Endodermal cell (in vitro differentiated cells): ENCODE measurements at regions not wholly inside any gene's neighbourhood (a gene's known extent, or its start where the extent isn't known, plus 50 kb on each side); places are given as distances from the start of the nearest gene placed in this dataset.

Experiments
- DNase-seq: peaks from one replicate; pipeline ENCODE4 v3.0.0-alpha.2; 2017
- H3K27ac ChIP-seq: 2 replicates; pipeline ENCODE4 v1.5.1; 2013; ENCODE audit warnings: mild to moderate bottlenecking, low read depth, low read length, moderate library complexity
- H3K27me3 ChIP-seq: 2 replicates; pipeline ENCODE4 v1.6.1; 2013; ENCODE audit warnings: mild to moderate bottlenecking, low read length, moderate library complexity; ENCODE audit not compliant: insufficient read depth, control insufficient read depth, poor library complexity, severe bottlenecking
- H3K36me3 ChIP-seq: 2 replicates; pipeline ENCODE4 v1.7.0; 2013; ENCODE audit warnings: mild to moderate bottlenecking, low read length, moderate library complexity; ENCODE audit not compliant: control insufficient read depth, insufficient read depth
- H3K4me1 ChIP-seq: one replicate; pipeline ENCODE4 v1.7.0; 2013; ENCODE audit warnings: low read length; ENCODE audit not compliant: control insufficient read depth, insufficient read depth
- H3K4me3 ChIP-seq: 2 replicates; pipeline ENCODE4 v1.5.1; 2013; ENCODE audit warnings: mild to moderate bottlenecking, low read length, moderate library complexity
- H3K9ac ChIP-seq: 2 replicates; pipeline ENCODE4 v1.6.1; 2013; ENCODE audit warnings: mild to moderate bottlenecking, low read length, moderate library complexity; ENCODE audit not compliant: poor library complexity, severe bottlenecking; ENCODE audit errors: extremely low read depth
- H3K9me3 ChIP-seq: 2 replicates; pipeline ENCODE4 v1.6.1; 2013; ENCODE audit warnings: mild to moderate bottlenecking, low read length, moderate library complexity; ENCODE audit not compliant: control insufficient read depth
- H3K27ac Mint-ChIP-seq: 2 replicates; pipeline ENCODE4 v1.8.0; 2020; ENCODE audit warnings: mixed read lengths
- H3K27me3 Mint-ChIP-seq: 2 replicates; pipeline ENCODE4 v1.8.0; 2021; ENCODE audit warnings: mild to moderate bottlenecking, mixed read lengths; ENCODE audit not compliant: insufficient read depth
- H3K36me3 Mint-ChIP-seq: 2 replicates; pipeline ENCODE4 v1.8.0; 2020; ENCODE audit warnings: low read depth, mixed read lengths
- H3K4me1 Mint-ChIP-seq: 2 replicates; pipeline ENCODE4 v1.8.0; 2020; ENCODE audit warnings: mixed read lengths
- H3K4me3 Mint-ChIP-seq: 2 replicates; pipeline ENCODE4 v1.8.0; 2020; ENCODE audit warnings: mild to moderate bottlenecking, moderate library complexity, mixed read lengths
- H3K9me3 Mint-ChIP-seq: 2 replicates; pipeline ENCODE4 v1.8.0; 2020; ENCODE audit warnings: mild to moderate bottlenecking, mixed read lengths
- whole genome bisulfite sequencing, 2 experiments: methylation state at CpG; one replicate each; pipeline versions ENCODE4 v1.1.5 to v1.1.7; 2013; ENCODE audit warnings: missing lambda C conversion rate in 2 of 2, mixed read lengths in 1 of 2; ENCODE audit not compliant: insufficient coverage in 1 of 2, insufficient read length in 1 of 2; 5-methylcytosine and 5-hydroxymethylcytosine counted together
- TF ChIP-seq, protein P1 (sequence below): fragments of 200-600 bp; sonication (generic); conservative IDR thresholded peaks from 2 replicates; pipeline ENCODE4 v1.5.0; 2021; ENCODE audit warnings: antibody characterized with exemption, mild to moderate bottlenecking

DNA sequence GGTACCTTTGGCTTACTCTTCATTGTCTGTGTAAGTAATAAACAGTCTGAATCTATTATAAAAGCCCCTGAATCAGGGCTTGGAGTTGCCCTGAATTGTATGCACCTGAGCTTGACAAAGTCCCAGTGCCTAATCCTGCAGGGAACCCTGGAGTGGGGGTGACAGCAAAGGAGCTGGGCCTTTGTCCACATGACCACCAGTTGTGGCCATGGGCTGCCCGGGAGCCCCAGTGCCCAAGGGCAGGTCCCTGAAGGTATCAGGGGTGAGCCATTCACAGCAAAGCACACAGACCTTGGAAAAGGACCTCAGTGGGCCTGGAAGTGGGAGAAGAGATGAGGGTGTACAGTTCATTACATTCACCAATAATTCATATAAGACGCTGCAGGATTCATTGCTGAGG is 94.2 kb downstream of the BANF2 start:
- Histone ChIP-seq H3K36me3 (no peaks in the 10 kb centered on the region), H3K9ac (no peak overlapping the region), H3K9me3 (peaks cover under 1% of the 10 kb centered on the region), H3K4me1 (no peaks in the 10 kb centered on the region), H3K27me3 (no peaks in the 10 kb centered on the region), H3K27ac (no peak overlapping the region), H3K4me3 (no peak overlapping the region)
- DNase-seq: no peak
- Mint-ChIP-seq H3K27ac (no peak overlapping the region), H3K4me1 (peaks cover 2% of the 10 kb centered on the region), H3K4me3 (no peak overlapping the region), H3K36me3 (no peaks in the 10 kb centered on the region), H3K9me3 (peaks cover 4% of the 10 kb centered on the region), H3K27me3 (peaks cover 3% of the 10 kb centered on the region)
- 84 to 88% methylated on average over 1 to 2 of the region's 2 CpGs for WGBS, 2 experiments
- TF ChIP-seq, protein P1, sequence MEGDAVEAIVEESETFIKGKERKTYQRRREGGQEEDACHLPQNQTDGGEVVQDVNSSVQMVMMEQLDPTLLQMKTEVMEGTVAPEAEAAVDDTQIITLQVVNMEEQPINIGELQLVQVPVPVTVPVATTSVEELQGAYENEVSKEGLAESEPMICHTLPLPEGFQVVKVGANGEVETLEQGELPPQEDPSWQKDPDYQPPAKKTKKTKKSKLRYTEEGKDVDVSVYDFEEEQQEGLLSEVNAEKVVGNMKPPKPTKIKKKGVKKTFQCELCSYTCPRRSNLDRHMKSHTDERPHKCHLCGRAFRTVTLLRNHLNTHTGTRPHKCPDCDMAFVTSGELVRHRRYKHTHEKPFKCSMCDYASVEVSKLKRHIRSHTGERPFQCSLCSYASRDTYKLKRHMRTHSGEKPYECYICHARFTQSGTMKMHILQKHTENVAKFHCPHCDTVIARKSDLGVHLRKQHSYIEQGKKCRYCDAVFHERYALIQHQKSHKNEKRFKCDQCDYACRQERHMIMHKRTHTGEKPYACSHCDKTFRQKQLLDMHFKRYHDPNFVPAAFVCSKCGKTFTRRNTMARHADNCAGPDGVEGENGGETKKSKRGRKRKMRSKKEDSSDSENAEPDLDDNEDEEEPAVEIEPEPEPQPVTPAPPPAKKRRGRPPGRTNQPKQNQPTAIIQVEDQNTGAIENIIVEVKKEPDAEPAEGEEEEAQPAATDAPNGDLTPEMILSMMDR: no peak

DNA sequence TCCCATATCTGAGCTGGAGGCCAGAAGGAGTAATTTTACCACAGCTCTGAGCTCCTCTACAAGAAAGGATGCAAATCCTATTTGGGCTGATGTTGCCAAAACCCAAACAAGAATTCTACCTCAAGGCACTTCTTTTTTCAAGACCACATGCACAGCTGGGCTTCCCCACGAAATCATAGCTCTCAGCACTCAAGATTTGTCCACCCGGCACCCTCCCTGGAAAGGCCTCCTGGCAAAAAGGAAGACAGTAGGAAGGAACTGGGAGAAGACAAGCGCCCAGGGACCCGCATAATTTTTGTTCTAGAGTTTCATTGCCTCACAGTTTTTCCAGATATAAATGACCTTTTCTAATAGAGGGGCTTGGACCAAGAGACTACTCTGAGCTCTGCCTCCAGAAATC is 90.5 kb downstream of the BANF2 start:
- H3K27ac ChIP-seq: no peak overlapping the region
- no peaks in the 10 kb centered on the region for H3K4me1 ChIP-seq
- no peaks in the 10 kb centered on the region for H3K27me3 ChIP-seq
- H3K36me3 ChIP-seq: no peaks in the 10 kb centered on the region
- Mint-ChIP-seq H3K9me3 (peaks cover 3% of the 10 kb centered on the region), H3K4me1 (peaks cover 5% of the 10 kb centered on the region), H3K4me3 (no peak overlapping the region), H3K36me3 (no peaks in the 10 kb centered on the region), H3K27me3 (peaks cover 3% of the 10 kb centered on the region), H3K27ac (no peak overlapping the region)
- TF ChIP-seq, protein P1: no peak
- no peak for DNase-seq
- no peak overlapping the region for H3K4me3 ChIP-seq
- WGBS, 2 experiments: 90 to 91% methylated on average over 3 to 4 of the region's 4 CpGs
- H3K9ac ChIP-seq: no peak overlapping the region
- H3K9me3 ChIP-seq: no peaks in the 10 kb centered on the region

DNA sequence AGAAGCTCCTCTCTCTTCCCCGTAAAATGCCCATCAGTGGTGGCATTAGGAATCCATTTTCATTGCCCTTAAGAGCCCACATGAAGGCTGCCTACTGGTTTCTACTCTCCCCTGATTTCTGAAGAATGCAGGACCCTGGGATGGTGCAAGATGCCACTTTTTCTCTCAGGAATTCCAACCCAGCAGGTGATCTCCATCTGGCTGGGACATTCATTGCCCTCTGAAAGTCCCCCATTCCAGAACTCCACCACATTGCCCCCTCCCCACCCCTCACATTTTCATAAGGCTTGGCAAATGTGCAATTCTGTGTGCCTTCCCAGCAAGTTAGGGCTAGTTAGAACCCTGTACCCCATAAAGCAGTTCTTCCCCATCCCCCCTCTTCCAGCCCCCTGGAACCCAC is 88.0 kb downstream of the BANF2 start:
- Histone ChIP-seq H3K4me1 (no peaks in the 10 kb centered on the region), H3K9ac (no peak overlapping the region), H3K9me3 (no peaks in the 10 kb centered on the region), H3K27me3 (no peaks in the 10 kb centered on the region), H3K36me3 (no peaks in the 10 kb centered on the region), H3K4me3 (no peak overlapping the region), H3K27ac (no peak overlapping the region)
- no peak overlapping the region for H3K4me3 Mint-ChIP-seq
- TF ChIP-seq, protein P1: no peak
- no peaks in the 10 kb centered on the region for H3K9me3 Mint-ChIP-seq
- peaks cover 5% of the 10 kb centered on the region for H3K4me1 Mint-ChIP-seq
- no peaks in the 10 kb centered on the region for H3K27me3 Mint-ChIP-seq
- WGBS, 2 experiments: 95% methylated on average over 1 of the region's 1 CpG; no CpG with 5 or more reads in 1 of the 2 experiments
- DNase-seq: no peak
- H3K36me3 Mint-ChIP-seq: no peaks in the 10 kb centered on the region
- no peak overlapping the region for H3K27ac Mint-ChIP-seq
